Peyer's patch (tissue), 4 donors: ENCODE measurements at regions not wholly inside any gene's neighbourhood (a gene's known extent, or its start where the extent isn't known, plus 50 kb on each side); places are given as distances from the start of the nearest gene placed in this dataset.

Experiments
- POLR2A ChIP-seq, 2 donors: fragments of 450-650 bp; IDR thresholded peaks; one replicate each; pipeline ENCODE4 v1.5.1; 2017; ENCODE audit warnings: antibody characterized with exemption in 2 of 2, mild to moderate bottlenecking in 2 of 2, moderate library complexity in 2 of 2
- TF ChIP-seq, protein P1 (sequence below), 6 experiments: fragments of 450-650 bp in 4 of 6; fragments of 200-600 bp in 2 of 6; sonication (generic) in 1 of 6; IDR thresholded peaks; one replicate each; pipeline ENCODE4 v1.5.1; 2017 to 2019; ENCODE audit warnings: antibody characterized with exemption in 6 of 6, mild to moderate bottlenecking in 3 of 6, moderate library complexity in 1 of 6

DNA sequence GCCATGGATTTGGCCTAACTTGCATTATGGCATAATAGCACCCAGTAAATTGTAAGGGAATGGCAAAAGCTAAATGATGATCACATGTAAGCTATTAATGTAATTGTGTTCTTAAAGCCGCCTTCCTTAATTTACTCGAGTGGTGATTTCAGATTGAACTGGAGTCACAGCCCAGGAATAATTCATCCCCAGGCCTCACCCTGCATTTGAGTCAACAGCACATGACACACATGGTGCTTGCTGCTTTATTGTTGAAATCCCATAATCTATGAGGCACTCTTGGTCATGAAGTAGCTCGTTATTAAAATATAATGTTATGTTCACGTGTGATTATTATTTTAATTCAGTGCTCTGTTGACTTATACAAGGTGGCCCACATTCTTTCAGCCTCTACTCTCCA is 547.5 kb downstream of the VRK1 start:
- TF ChIP-seq, protein P1, sequence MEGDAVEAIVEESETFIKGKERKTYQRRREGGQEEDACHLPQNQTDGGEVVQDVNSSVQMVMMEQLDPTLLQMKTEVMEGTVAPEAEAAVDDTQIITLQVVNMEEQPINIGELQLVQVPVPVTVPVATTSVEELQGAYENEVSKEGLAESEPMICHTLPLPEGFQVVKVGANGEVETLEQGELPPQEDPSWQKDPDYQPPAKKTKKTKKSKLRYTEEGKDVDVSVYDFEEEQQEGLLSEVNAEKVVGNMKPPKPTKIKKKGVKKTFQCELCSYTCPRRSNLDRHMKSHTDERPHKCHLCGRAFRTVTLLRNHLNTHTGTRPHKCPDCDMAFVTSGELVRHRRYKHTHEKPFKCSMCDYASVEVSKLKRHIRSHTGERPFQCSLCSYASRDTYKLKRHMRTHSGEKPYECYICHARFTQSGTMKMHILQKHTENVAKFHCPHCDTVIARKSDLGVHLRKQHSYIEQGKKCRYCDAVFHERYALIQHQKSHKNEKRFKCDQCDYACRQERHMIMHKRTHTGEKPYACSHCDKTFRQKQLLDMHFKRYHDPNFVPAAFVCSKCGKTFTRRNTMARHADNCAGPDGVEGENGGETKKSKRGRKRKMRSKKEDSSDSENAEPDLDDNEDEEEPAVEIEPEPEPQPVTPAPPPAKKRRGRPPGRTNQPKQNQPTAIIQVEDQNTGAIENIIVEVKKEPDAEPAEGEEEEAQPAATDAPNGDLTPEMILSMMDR (IDR thresholded peaks at IDR 0.05), result no peak
- TF ChIP-seq POLR2A (IDR thresholded peaks at IDR 0.05), result no peak
